HepG2 (cell line): ENCODE measurements at regions not wholly inside any gene's neighbourhood (a gene's known extent, or its start where the extent isn't known, plus 50 kb on each side); places are given as distances from the start of the nearest gene placed in this dataset.

Source experiments
- ERF ChIP-seq: IDR thresholded peaks from 2 replicates; pipeline ENCODE4 v1.6.1; 2018; ENCODE audit warnings: missing biosample characterization, missing genetic modification reagents
- FOXA3 ChIP-seq: IDR thresholded peaks from 2 replicates; pipeline ENCODE4 v1.6.1; 2016; ENCODE audit warnings: missing genetic modification reagents, missing compliant biosample characterization
- GFI1 ChIP-seq: sonication (generic); formaldehyde crosslinking; IDR thresholded peaks from 2 replicates; pipeline ENCODE4 v1.5.0; 2020; ENCODE audit warnings: missing genetic modification reagents, mild to moderate bottlenecking, borderline replicate concordance
- GMEB1 ChIP-seq: sonication (generic); formaldehyde crosslinking; IDR thresholded peaks from 2 replicates; pipeline ENCODE4 v1.5.1; 2020; ENCODE audit warnings: missing genetic modification reagents, mild to moderate bottlenecking, borderline replicate concordance
- HNF4A ChIP-seq: sonication (generic); formaldehyde crosslinking; IDR thresholded peaks from 2 replicates; pipeline ENCODE4 v1.4.0; 2020; ENCODE audit warnings: missing genetic modification reagents
- JUND ChIP-seq: sonication (generic); formaldehyde crosslinking; IDR thresholded peaks from 2 replicates; pipeline ENCODE4 v1.8.0; 2022; ENCODE audit warnings: mild to moderate bottlenecking, missing genetic modification reagents
- KDM3A ChIP-seq: IDR thresholded peaks from 2 replicates; pipeline ENCODE4 v1.6.1; 2018; ENCODE audit warnings: low read depth, missing compliant biosample characterization
- KMT2B ChIP-seq: IDR thresholded peaks from 2 replicates; pipeline ENCODE4 v1.6.1; 2016; ENCODE audit warnings: missing genetic modification reagents, missing compliant biosample characterization
- MXD3 ChIP-seq: IDR thresholded peaks from 2 replicates; pipeline ENCODE4 v1.6.1; 2016; ENCODE audit warnings: mild to moderate bottlenecking, missing biosample characterization, missing genetic modification reagents
- POGZ ChIP-seq: sonication (generic); formaldehyde crosslinking; IDR thresholded peaks from 2 replicates; pipeline ENCODE4 v1.4.0; 2020; ENCODE audit warnings: mild to moderate bottlenecking, missing genetic modification reagents
- POLR2AphosphoS5 ChIP-seq: IDR thresholded peaks from 2 replicates; pipeline ENCODE4 v1.6.1; 2012; ENCODE audit warnings: low read depth, low read length
- THRA ChIP-seq: sonication (generic); formaldehyde crosslinking; IDR thresholded peaks from 2 replicates; pipeline ENCODE4 v1.4.0; 2020; ENCODE audit warnings: missing genetic modification reagents, borderline replicate concordance
- ZFAT ChIP-seq: sonication (generic); formaldehyde crosslinking; conservative IDR thresholded peaks from 2 replicates; pipeline ENCODE4 v1.8.1; 2023; ENCODE audit warnings: missing genetic modification reagents, inconsistent platforms
- ZHX2 ChIP-seq, 2 experiments: sonication (generic) in 1 of 2; formaldehyde crosslinking in 1 of 2; IDR thresholded peaks; 2 replicates each; pipeline versions ENCODE4 v1.6.1 to v1.9.0; 2014 to 2022; ENCODE audit warnings: antibody characterized with exemption in 1 of 2, borderline replicate concordance in 1 of 2, inconsistent platforms in 1 of 2, low read depth in 1 of 2, missing genetic modification reagents in 1 of 2
- ZNF3 ChIP-seq: IDR thresholded peaks from 2 replicates; pipeline ENCODE4 v1.7.0; 2017; ENCODE audit warnings: inconsistent platforms
- ZNF317 ChIP-seq: sonication (generic); formaldehyde crosslinking; IDR thresholded peaks from 2 replicates; pipeline ENCODE4 v1.5.0; 2020; ENCODE audit warnings: mild to moderate bottlenecking, missing genetic modification reagents
- ZNF414 ChIP-seq: sonication (generic); formaldehyde crosslinking; IDR thresholded peaks from 2 replicates; pipeline ENCODE4 v1.5.0; 2020; ENCODE audit warnings: missing genetic modification reagents
- ZNF772 ChIP-seq: sonication (generic); formaldehyde crosslinking; IDR thresholded peaks from 2 replicates; pipeline ENCODE4 v1.5.0; 2020; ENCODE audit warnings: mild to moderate bottlenecking, missing genetic modification reagents
- ZNF839 ChIP-seq: sonication (generic); formaldehyde crosslinking; IDR thresholded peaks from 2 replicates; pipeline ENCODE4 v1.4.0; 2020; ENCODE audit warnings: missing genetic modification reagents, mild to moderate bottlenecking, borderline replicate concordance

- TF ChIP-seq THRA (CRISPR knock-in tag) (0 out of 2 replicates have a peak, but pooled peaks have one; percentile 19), ZHX2 (IDR thresholded peaks at IDR 0.05; ENCODE audit: low read depth) (no peak), ZHX2 (CRISPR knock-in tag; IDR thresholded peaks at IDR 0.05; ENCODE audit: borderline replicate concordance) (no peak), FOXA3 (CRISPR knock-in tag) (peak; percentile 81), KDM3A (no peak), ZNF317 (CRISPR knock-in tag) (0 out of 2 replicates have a peak, but pooled peaks have one; percentile 35), ZNF3 (CRISPR knock-in tag) (no peak), KMT2B (0 out of 2 replicates have a peak, but pooled peaks have one; percentile 26), MXD3 (CRISPR knock-in tag) (no peak), POGZ (CRISPR knock-in tag) (peak; percentile 48; the same call in 1 of the 2 replicates), ZNF839 (CRISPR knock-in tag) (no peak), ZNF772 (CRISPR knock-in tag) (no peak), POLR2AphosphoS5 (no peak), GMEB1 (CRISPR knock-in tag) (no peak), ZNF414 (CRISPR knock-in tag) (0 out of 2 replicates have a peak, but pooled peaks have one; percentile 69), GFI1 (CRISPR knock-in tag) (no peak), JUND (no peak), HNF4A (CRISPR knock-in tag) (peak; percentile 78), ERF (0 out of 2 replicates have a peak, but pooled peaks have one; percentile 17), ZFAT (CRISPR knock-in tag) (no peak)
Measured at GRCh38 chr14:89641495-89642175, 224.6 kb upstream of the FOXN3 start (continued).
